T-helper 2 cell treated with Interferon-gamma antibody and Interleukin-4, amounts not matched to agents 100 ng/mL and 5 ng/mL, for 36 hours (primary cell): ENCODE measurements at regions not wholly inside any gene's neighbourhood (a gene's known extent, or its start where the extent isn't known, plus 50 kb on each side); places are given as distances from the start of the nearest gene placed in this dataset.
"Not testable (repeated sequence)": the region's sequence is repeated elsewhere in the genome, so short reads cannot be mapped to it uniquely, and the experiment has no call there.

Experiments used
- intact Hi-C: fragments of 100-400 bp; cut with micrococcal nuclease; formaldehyde crosslinking; loops from one replicate; pipeline ENCODE4 v1.15.1; 2023

GRCh38 chr1:232142403-232143314, 487.3 kb downstream of the SIPA1L2 start:
- intact Hi-C loops: no loop called here

- intact Hi-C loops: not testable (repeated sequence)
Observed at GRCh38 chr1:232141167-232141448, 488.8 kb downstream of the SIPA1L2 start.

- intact Hi-C loops: no loop called here
Observed at GRCh38 chr1:232140419-232141166, 489.3 kb downstream of the SIPA1L2 start.

- intact Hi-C loops: no loop called here
Observed at GRCh38 chr1:232139444-232139843, 490.5 kb downstream of the SIPA1L2 start.

- intact Hi-C loops: no loop called here
Observed at GRCh38 chr1:232138044-232138443, 491.9 kb downstream of the SIPA1L2 start.

GRCh38 chr1:232137066-232137465, 492.9 kb downstream of the SIPA1L2 start:
- intact Hi-C loops: no loop called here

- intact Hi-C loops: no loop called here
Observed at GRCh38 chr1:232136136-232136535, 493.8 kb downstream of the SIPA1L2 start.

GRCh38 chr1:232134365-232134764, 495.6 kb downstream of the SIPA1L2 start:
- intact Hi-C loops: no loop called here

- intact Hi-C loops: no loop called here
Observed at GRCh38 chr1:232132572-232132971, 497.4 kb downstream of the SIPA1L2 start.

- intact Hi-C loops: no loop called here
Observed at GRCh38 chr1:232131715-232132391, 498.1 kb downstream of the SIPA1L2 start.

GRCh38 chr1:232130815-232131480, 499.0 kb downstream of the SIPA1L2 start:
- intact Hi-C loops: no loop called here

GRCh38 chr1:232127190-232127589, 500.6 kb downstream of the DISC1 start:
- intact Hi-C loops: no loop called here

- intact Hi-C loops: no loop called here
Observed at GRCh38 chr1:232123775-232124659, 497.4 kb downstream of the DISC1 start.

- intact Hi-C loops: not testable (repeated sequence)
Observed at GRCh38 chr1:232117903-232118302, 491.3 kb downstream of the DISC1 start.

- intact Hi-C loops: no loop called here
Observed at GRCh38 chr1:232114985-232115384, 488.4 kb downstream of the DISC1 start.

GRCh38 chr1:232112076-232112475, 485.5 kb downstream of the DISC1 start:
- intact Hi-C loops: no loop called here

GRCh38 chr1:232111611-232112010, 485.0 kb downstream of the DISC1 start:
- intact Hi-C loops: no loop called here

GRCh38 chr1:232110281-232111090, 483.9 kb downstream of the DISC1 start:
- intact Hi-C loops: no loop called here

GRCh38 chr1:232109391-232109790, 482.8 kb downstream of the DISC1 start:
- intact Hi-C loops: no loop called here

GRCh38 chr1:232108598-232108997, 482.0 kb downstream of the DISC1 start:
- intact Hi-C loops: no loop called here
